H1 (cell line): ENCODE measurements at regions not wholly inside any gene's neighbourhood (a gene's known extent, or its start where the extent isn't known, plus 50 kb on each side); places are given as distances from the start of the nearest gene placed in this dataset.

Source experiments
- BCL11A ChIP-seq, 2 experiments: IDR thresholded peaks; one replicate each; pipeline ENCODE4 v1.6.1; 2011; ENCODE audit warnings: low read depth in 2 of 2, low read length in 2 of 2, mild to moderate bottlenecking in 2 of 2
- HDAC6 ChIP-seq: IDR thresholded peaks from one replicate; pipeline ENCODE4 v1.7.1; 2012; ENCODE audit warnings: low read depth, mild to moderate bottlenecking, inconsistent platforms, low read length, moderate library complexity
- JUND ChIP-seq: IDR thresholded peaks from 2 replicates; pipeline ENCODE4 v1.6.1; 2011; ENCODE audit warnings: mild to moderate bottlenecking, improper control_type of control experiment, low read length
- PHF8 ChIP-seq: fragments of 200-600 bp; sonication (generic); conservative IDR thresholded peaks from 2 replicates; pipeline ENCODE4 v1.7.1; 2012; ENCODE audit warnings: low read depth, mild to moderate bottlenecking, inconsistent platforms, low read length, moderate library complexity
- SIX5 ChIP-seq: IDR thresholded peaks from 2 replicates; pipeline ENCODE4 v1.6.1; 2011; ENCODE audit warnings: mild to moderate bottlenecking, low read depth, low read length
- SP4 ChIP-seq: IDR thresholded peaks from 2 replicates; pipeline ENCODE4 v1.6.1; 2012; ENCODE audit warnings: low read length, inconsistent platforms

DNA sequence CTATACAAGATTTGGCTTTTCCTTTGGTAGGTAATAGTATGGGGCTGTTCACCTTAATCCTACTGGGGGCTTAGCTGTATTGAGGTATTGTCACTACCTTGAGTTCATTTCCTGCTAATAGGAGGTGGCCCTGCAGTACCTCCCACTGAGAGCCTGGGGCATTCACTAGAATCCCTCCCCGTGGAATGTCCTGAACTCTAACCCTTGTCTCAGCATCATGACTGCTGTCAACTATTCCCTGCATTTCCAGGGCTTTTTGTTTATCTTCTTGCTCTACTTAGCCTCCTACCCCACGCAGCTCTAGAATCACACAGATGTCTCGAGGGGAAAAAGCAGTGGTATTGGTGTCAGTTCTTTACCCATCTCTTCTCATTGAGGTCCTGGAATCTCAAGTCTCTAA, 542.3 kb downstream of the METTL4 start (continued):
- TF ChIP-seq HDAC6 (no peak), JUND (no peak), PHF8 (no peak), SP4 (no peak), BCL11A (IDR thresholded peaks at IDR 0.05; ENCODE audit: low read depth in 2 of 2, low read length in 2 of 2) (no peak), SIX5 (no peak)
